ENCODE measurements at regions not wholly inside any gene's neighbourhood (a gene's known extent, or its start where the extent isn't known, plus 50 kb on each side); places are given as distances from the start of the nearest gene placed in this dataset.

- CTCF ChIA-PET (ENCODE audit: low intra/inter-chr PET ratio, low total read pairs) = no interaction called here
- no peak overlapping the region for H3K9ac ChIP-seq (ENCODE audit: insufficient read depth, low read depth, low read length)
- no peaks in the 10 kb centered on the region for H3K9me3 ChIP-seq (ENCODE audit: low read length)
- no peak for TF ChIP-seq ZNF263 (CRISPR knock-in tag; IDR thresholded peaks at IDR 0.05)
- no peak for TF ChIP-seq ZNF790 (CRISPR knock-in tag; IDR thresholded peaks at IDR 0.05; ENCODE audit: borderline replicate concordance)
- TF ChIP-seq HNF1A (IDR thresholded peaks at IDR 0.05; ENCODE audit: low read depth) = no peak
- TF ChIP-seq HNF1A (CRISPR knock-in tag; IDR thresholded peaks at IDR 0.05; ENCODE audit: borderline replicate concordance) = no peak
- TF ChIP-seq MXI1 (IDR thresholded peaks at IDR 0.05; ENCODE audit: borderline replicate concordance, low read depth, low read length) = no peak
- no peak for TF ChIP-seq MYC (CRISPR knock-in tag; IDR thresholded peaks at IDR 0.05; ENCODE audit: borderline replicate concordance)
- no peak for TF ChIP-seq ZIK1 (CRISPR knock-in tag; IDR thresholded peaks at IDR 0.05; ENCODE audit: borderline replicate concordance, low read depth)
- TF ChIP-seq KDM4B (CRISPR knock-in tag; IDR thresholded peaks at IDR 0.05) = no peak
- TF ChIP-seq ZNF792 (CRISPR knock-in tag; IDR thresholded peaks at IDR 0.05) = no peak
- TF ChIP-seq ELF3 (CRISPR knock-in tag; IDR thresholded peaks at IDR 0.05) = no peak
- TF ChIP-seq ATAD3A (CRISPR knock-in tag; IDR thresholded peaks at IDR 0.05) = no peak
- no peak for TF ChIP-seq PAF1 (CRISPR knock-in tag; IDR thresholded peaks at IDR 0.05)
- no peak for TF ChIP-seq SNAPC5 (CRISPR knock-in tag; IDR thresholded peaks at IDR 0.05; ENCODE audit: borderline replicate concordance)
- TF ChIP-seq ZNF33B (CRISPR knock-in tag; IDR thresholded peaks at IDR 0.05) = no peak
- no peaks in the 10 kb centered on the region for H3K36me3 ChIP-seq (replicated peaks in 1 of 2; ENCODE audit: control insufficient read depth in 1 of 2, insufficient read depth in 2 of 2, low read length in 2 of 2)
- intact Hi-C loops (cut with micrococcal nuclease; ENCODE audit: unreplicated experiment) (no loop called here), in situ Hi-C loops (cut with HindIII; ENCODE audit: extremely low pct_ligation_motif_present, low pct_unique_long_range_greater_than_20kb) (no loop called here)
- 28% methylated on average over 3 of the region's 3 CpGs for WGBS (ENCODE audit: low lambda C conversion rate)
- H3K4me2 ChIP-seq (ENCODE audit: low read depth, low read length) = no peak overlapping the region
- no peaks in the 10 kb centered on the region for H3K79me2 ChIP-seq (ENCODE audit: insufficient read depth, low read length)
- no peak for ATAC-seq
- POLR2A ChIA-PET = no interaction called here
- no peak overlapping the region for H3K4me3 ChIP-seq (replicated peaks in 1 of 3; ENCODE audit: insufficient read depth in 1 of 3, low read depth in 2 of 3, low read length in 3 of 3)
- no peak overlapping the region for H3K27ac ChIP-seq (ENCODE audit: extremely low read length, insufficient read depth, low read length)
- no peaks in the 10 kb centered on the region for H3K4me1 ChIP-seq (ENCODE audit: insufficient read depth, low read length)
- no TSS peak for BruUV-seq (replicated peaks)
- no peaks in the 10 kb centered on the region for H4K20me1 ChIP-seq (ENCODE audit: insufficient read depth, low read length)
- no peak for DNase-seq (ENCODE audit: low spot score)
- FAIRE-seq = no peak
- H3K27me3 ChIP-seq (ENCODE audit: control insufficient read depth in 1 of 2, insufficient read depth in 2 of 2, low read length in 2 of 2) = peaks cover 0 to 5% of the 10 kb centered on the region in 2 experiments; a peak in 2 of 5 replicates
- no peak overlapping the region for H2AFZ ChIP-seq (ENCODE audit: low read length)
These were observed 299.8 kb downstream of the MATN1 start for GRCh38 chr1:30423570-30423969.
